ENCODE measurements at regions not wholly inside any gene's neighbourhood (a gene's known extent, or its start where the extent isn't known, plus 50 kb on each side); places are given as distances from the start of the nearest gene placed in this dataset.

- no peak overlapping the region for H2BK15ac ChIP-seq (replicated peaks; ENCODE audit: low read depth)
- no peak overlapping the region for H3K27ac ChIP-seq (ENCODE audit: low read depth, low read length)
- H2BK5ac ChIP-seq (ENCODE audit: low read length), result no peak overlapping the region
- H4K5ac ChIP-seq (ENCODE audit: low read length), result no peak overlapping the region
- peak; percentile 81 for DNase-seq
- H3K9ac ChIP-seq (ENCODE audit: low read length), result no peak overlapping the region
- H3K23ac ChIP-seq (ENCODE audit: low read length), result no peak overlapping the region
- no peak overlapping the region for H3K4me3 ChIP-seq (ENCODE audit: low read length)
- no peak overlapping the region for H2AK5ac ChIP-seq (ENCODE audit: low read length)
- H3K36me3 ChIP-seq (ENCODE audit: control insufficient read depth, insufficient read depth, low read length), result no peaks in the 10 kb centered on the region
- H4K8ac ChIP-seq (ENCODE audit: low read depth, low read length), result no peak overlapping the region
- no peak overlapping the region for H3K4ac ChIP-seq (ENCODE audit: low read depth, low read length)
- H3K4me1 ChIP-seq (ENCODE audit: control insufficient read depth, low read depth, low read length), result no peaks in the 10 kb centered on the region
- no CpG with 5 or more reads among the region's 8 CpGs for WGBS (ENCODE audit: extremely low coverage, insufficient coverage, low lambda C conversion rate)
- no peaks in the 10 kb centered on the region for H3K79me1 ChIP-seq (ENCODE audit: low read length)
- no peak overlapping the region for H3K4me2 ChIP-seq (ENCODE audit: low read length)
- no peak overlapping the region for H3K18ac ChIP-seq (ENCODE audit: low read length)
- H3K56ac ChIP-seq (ENCODE audit: low read length), result no peak overlapping the region
- H3K79me2 ChIP-seq (ENCODE audit: control insufficient read depth, insufficient read depth, low read length), result no peaks in the 10 kb centered on the region
- no peak overlapping the region for H2BK120ac ChIP-seq (ENCODE audit: low read depth, low read length)
- no peaks in the 10 kb centered on the region for H3K27me3 ChIP-seq (ENCODE audit: insufficient read depth, low read length, poor library complexity)
Measured at GRCh38 chr6:141077355-141078333, 1055.1 kb upstream of the GJE1 start.

GRCh38 chr6:141057761-141058160, 1075.0 kb upstream of the GJE1 start:
- no peak for DNase-seq
- Histone ChIP-seq H2AK5ac (ENCODE audit: low read length) (no peak overlapping the region), H3K27ac (ENCODE audit: low read depth, low read length) (no peak overlapping the region), H4K8ac (ENCODE audit: low read depth, low read length) (no peak overlapping the region), H3K23ac (ENCODE audit: low read length) (no peak overlapping the region), H3K27me3 (ENCODE audit: insufficient read depth, low read length, poor library complexity) (no peaks in the 10 kb centered on the region), H2BK5ac (ENCODE audit: low read length) (peak overlapping the region; percentile 25), H3K9ac (ENCODE audit: low read length) (no peak overlapping the region), H3K18ac (ENCODE audit: low read length) (no peak overlapping the region), H3K4me2 (ENCODE audit: low read length) (no peak overlapping the region), H3K36me3 (ENCODE audit: control insufficient read depth, insufficient read depth, low read length) (no peaks in the 10 kb centered on the region), H2BK120ac (ENCODE audit: low read depth, low read length) (no peak overlapping the region), H2BK15ac (replicated peaks; ENCODE audit: low read depth) (no peak overlapping the region), H3K79me2 (ENCODE audit: control insufficient read depth, insufficient read depth, low read length) (no peaks in the 10 kb centered on the region), H3K56ac (ENCODE audit: low read length) (no peak overlapping the region), H3K79me1 (ENCODE audit: low read length) (no peaks in the 10 kb centered on the region), H4K5ac (ENCODE audit: low read length) (no peak overlapping the region), H3K4me1 (ENCODE audit: control insufficient read depth, low read depth, low read length) (peaks cover 6% of the 10 kb centered on the region), H3K4ac (ENCODE audit: low read depth, low read length) (no peak overlapping the region), H3K4me3 (ENCODE audit: low read length) (no peak overlapping the region)
- WGBS (ENCODE audit: extremely low coverage, insufficient coverage, low lambda C conversion rate), result no CpG with 5 or more reads among the region's 2 CpGs

- H3K27ac ChIP-seq (ENCODE audit: low read depth, low read length), result no peak overlapping the region
- no peak overlapping the region for H2BK15ac ChIP-seq (replicated peaks; ENCODE audit: low read depth)
- no peak overlapping the region for H3K18ac ChIP-seq (ENCODE audit: low read length)
- H3K56ac ChIP-seq (ENCODE audit: low read length), result no peak overlapping the region
- peaks cover 6% of the 10 kb centered on the region for H3K4me1 ChIP-seq (ENCODE audit: control insufficient read depth, low read depth, low read length)
- no peak overlapping the region for H4K8ac ChIP-seq (ENCODE audit: low read depth, low read length)
- H3K36me3 ChIP-seq (ENCODE audit: control insufficient read depth, insufficient read depth, low read length), result no peaks in the 10 kb centered on the region
- no peak overlapping the region for H3K4me2 ChIP-seq (ENCODE audit: low read length)
- no peak overlapping the region for H3K23ac ChIP-seq (ENCODE audit: low read length)
- H2BK5ac ChIP-seq (ENCODE audit: low read length), result no peak overlapping the region
- H3K9ac ChIP-seq (ENCODE audit: low read length), result no peak overlapping the region
- H3K4ac ChIP-seq (ENCODE audit: low read depth, low read length), result no peak overlapping the region
- no peaks in the 10 kb centered on the region for H3K27me3 ChIP-seq (ENCODE audit: insufficient read depth, low read length, poor library complexity)
- H4K5ac ChIP-seq (ENCODE audit: low read length), result no peak overlapping the region
- H3K4me3 ChIP-seq (ENCODE audit: low read length), result no peak overlapping the region
- no peaks in the 10 kb centered on the region for H3K79me1 ChIP-seq (ENCODE audit: low read length)
- WGBS (ENCODE audit: extremely low coverage, insufficient coverage, low lambda C conversion rate), result no CpG with 5 or more reads among the region's 2 CpGs
- no peaks in the 10 kb centered on the region for H3K79me2 ChIP-seq (ENCODE audit: control insufficient read depth, insufficient read depth, low read length)
- H2BK120ac ChIP-seq (ENCODE audit: low read depth, low read length), result no peak overlapping the region
- peak; percentile 77 for DNase-seq
- H2AK5ac ChIP-seq (ENCODE audit: low read length), result no peak overlapping the region
Measured at GRCh38 chr6:141056945-141057625, 1075.6 kb upstream of the GJE1 start.

- no peak overlapping the region for H4K8ac ChIP-seq (ENCODE audit: low read depth, low read length)
- WGBS (ENCODE audit: extremely low coverage, insufficient coverage, low lambda C conversion rate), result no CpG with 5 or more reads among the region's 1 CpG
- H3K79me1 ChIP-seq (ENCODE audit: low read length), result no peaks in the 10 kb centered on the region
- H2BK5ac ChIP-seq (ENCODE audit: low read length), result no peak overlapping the region
- no peak overlapping the region for H3K9ac ChIP-seq (ENCODE audit: low read length)
- H3K56ac ChIP-seq (ENCODE audit: low read length), result no peak overlapping the region
- H3K4me2 ChIP-seq (ENCODE audit: low read length), result no peak overlapping the region
- H3K4ac ChIP-seq (ENCODE audit: low read depth, low read length), result no peak overlapping the region
- no peaks in the 10 kb centered on the region for H3K79me2 ChIP-seq (ENCODE audit: control insufficient read depth, insufficient read depth, low read length)
- H2AK5ac ChIP-seq (ENCODE audit: low read length), result no peak overlapping the region
- no peak for DNase-seq
- H2BK15ac ChIP-seq (replicated peaks; ENCODE audit: low read depth), result no peak overlapping the region
- no peak overlapping the region for H4K5ac ChIP-seq (ENCODE audit: low read length)
- no peaks in the 10 kb centered on the region for H3K4me1 ChIP-seq (ENCODE audit: control insufficient read depth, low read depth, low read length)
- no peak overlapping the region for H2BK120ac ChIP-seq (ENCODE audit: low read depth, low read length)
- H3K4me3 ChIP-seq (ENCODE audit: low read length), result no peak overlapping the region
- H3K36me3 ChIP-seq (ENCODE audit: control insufficient read depth, insufficient read depth, low read length), result no peaks in the 10 kb centered on the region
- no peaks in the 10 kb centered on the region for H3K27me3 ChIP-seq (ENCODE audit: insufficient read depth, low read length, poor library complexity)
- no peak overlapping the region for H3K27ac ChIP-seq (ENCODE audit: low read depth, low read length)
- H3K18ac ChIP-seq (ENCODE audit: low read length), result no peak overlapping the region
- H3K23ac ChIP-seq (ENCODE audit: low read length), result no peak overlapping the region
Measured at GRCh38 chr6:141050471-141050870, 1082.3 kb upstream of the GJE1 start.

DNA sequence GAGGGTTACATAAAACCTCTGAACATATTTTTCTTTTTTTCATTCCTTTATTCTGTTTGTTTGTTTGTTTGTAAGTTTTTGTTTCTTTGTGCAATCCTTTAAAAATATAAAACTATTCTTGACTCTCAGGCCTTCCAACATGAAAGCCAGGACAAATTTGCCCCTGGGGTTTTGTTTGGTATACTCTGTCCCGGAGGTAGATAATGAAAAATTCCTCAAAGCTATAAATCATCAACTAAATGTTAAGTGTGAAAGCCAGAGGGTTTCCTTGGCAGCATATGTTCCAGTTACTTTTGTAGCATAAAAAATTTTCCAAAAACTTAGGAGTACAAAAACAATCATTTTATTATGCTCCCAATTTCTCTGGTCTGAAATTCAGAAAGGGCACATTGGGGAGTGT, 1084.3 kb upstream of the GJE1 start:
- Histone ChIP-seq H3K4ac (ENCODE audit: low read depth, low read length) (no peak overlapping the region), H3K56ac (ENCODE audit: low read length) (no peak overlapping the region), H3K4me2 (ENCODE audit: low read length) (no peak overlapping the region), H3K36me3 (ENCODE audit: control insufficient read depth, insufficient read depth, low read length) (no peaks in the 10 kb centered on the region), H4K8ac (ENCODE audit: low read depth, low read length) (no peak overlapping the region), H2BK5ac (ENCODE audit: low read length) (no peak overlapping the region), H3K23ac (ENCODE audit: low read length) (no peak overlapping the region), H3K4me1 (ENCODE audit: control insufficient read depth, low read depth, low read length) (no peaks in the 10 kb centered on the region), H2BK120ac (ENCODE audit: low read depth, low read length) (no peak overlapping the region), H3K9ac (ENCODE audit: low read length) (no peak overlapping the region), H3K27me3 (ENCODE audit: insufficient read depth, low read length, poor library complexity) (no peaks in the 10 kb centered on the region), H3K27ac (ENCODE audit: low read depth, low read length) (no peak overlapping the region), H3K4me3 (ENCODE audit: low read length) (no peak overlapping the region), H4K5ac (ENCODE audit: low read length) (no peak overlapping the region), H2AK5ac (ENCODE audit: low read length) (no peak overlapping the region), H2BK15ac (replicated peaks; ENCODE audit: low read depth) (no peak overlapping the region), H3K79me2 (ENCODE audit: control insufficient read depth, insufficient read depth, low read length) (no peaks in the 10 kb centered on the region), H3K18ac (ENCODE audit: low read length) (no peak overlapping the region), H3K79me1 (ENCODE audit: low read length) (no peaks in the 10 kb centered on the region)
- no peak for DNase-seq
- WGBS (ENCODE audit: extremely low coverage, insufficient coverage, low lambda C conversion rate), result no CpG with 5 or more reads among the region's 1 CpG

All from mesendoderm (in vitro differentiated cells).